ENCODE measurements at regions not wholly inside any gene's neighbourhood (a gene's known extent, or its start where the extent isn't known, plus 50 kb on each side); places are given as distances from the start of the nearest gene placed in this dataset.

- TF ChIP-seq EZH2phosphoT487 (IDR thresholded peaks at IDR 0.05; ENCODE audit: unreplicated experiment): no peak
- no peak for TF ChIP-seq POLR2AphosphoS5 (IDR thresholded peaks at IDR 0.05; ENCODE audit: low read depth)
- TF ChIP-seq EZH2 (IDR thresholded peaks at IDR 0.05; ENCODE audit: low read depth, unreplicated experiment): no peak
- TF ChIP-seq, protein P1, sequence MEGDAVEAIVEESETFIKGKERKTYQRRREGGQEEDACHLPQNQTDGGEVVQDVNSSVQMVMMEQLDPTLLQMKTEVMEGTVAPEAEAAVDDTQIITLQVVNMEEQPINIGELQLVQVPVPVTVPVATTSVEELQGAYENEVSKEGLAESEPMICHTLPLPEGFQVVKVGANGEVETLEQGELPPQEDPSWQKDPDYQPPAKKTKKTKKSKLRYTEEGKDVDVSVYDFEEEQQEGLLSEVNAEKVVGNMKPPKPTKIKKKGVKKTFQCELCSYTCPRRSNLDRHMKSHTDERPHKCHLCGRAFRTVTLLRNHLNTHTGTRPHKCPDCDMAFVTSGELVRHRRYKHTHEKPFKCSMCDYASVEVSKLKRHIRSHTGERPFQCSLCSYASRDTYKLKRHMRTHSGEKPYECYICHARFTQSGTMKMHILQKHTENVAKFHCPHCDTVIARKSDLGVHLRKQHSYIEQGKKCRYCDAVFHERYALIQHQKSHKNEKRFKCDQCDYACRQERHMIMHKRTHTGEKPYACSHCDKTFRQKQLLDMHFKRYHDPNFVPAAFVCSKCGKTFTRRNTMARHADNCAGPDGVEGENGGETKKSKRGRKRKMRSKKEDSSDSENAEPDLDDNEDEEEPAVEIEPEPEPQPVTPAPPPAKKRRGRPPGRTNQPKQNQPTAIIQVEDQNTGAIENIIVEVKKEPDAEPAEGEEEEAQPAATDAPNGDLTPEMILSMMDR (conservative IDR thresholded peaks at IDR 0.05; ENCODE audit: low read depth in 2 of 2): no peak
- no peak for TF ChIP-seq CREB1 (CRISPR knock-in tag; IDR thresholded peaks at IDR 0.05; ENCODE audit: low read depth)
- TF ChIP-seq STAT1 (IDR thresholded peaks at IDR 0.05; ENCODE audit: unreplicated experiment): no peak
- no peak for TF ChIP-seq ZNF462 (CRISPR knock-in tag; IDR thresholded peaks at IDR 0.05)
- no peak for TF ChIP-seq ZNF331 (CRISPR knock-in tag; IDR thresholded peaks at IDR 0.05; ENCODE audit: low read depth)
- TF ChIP-seq, protein P2, sequence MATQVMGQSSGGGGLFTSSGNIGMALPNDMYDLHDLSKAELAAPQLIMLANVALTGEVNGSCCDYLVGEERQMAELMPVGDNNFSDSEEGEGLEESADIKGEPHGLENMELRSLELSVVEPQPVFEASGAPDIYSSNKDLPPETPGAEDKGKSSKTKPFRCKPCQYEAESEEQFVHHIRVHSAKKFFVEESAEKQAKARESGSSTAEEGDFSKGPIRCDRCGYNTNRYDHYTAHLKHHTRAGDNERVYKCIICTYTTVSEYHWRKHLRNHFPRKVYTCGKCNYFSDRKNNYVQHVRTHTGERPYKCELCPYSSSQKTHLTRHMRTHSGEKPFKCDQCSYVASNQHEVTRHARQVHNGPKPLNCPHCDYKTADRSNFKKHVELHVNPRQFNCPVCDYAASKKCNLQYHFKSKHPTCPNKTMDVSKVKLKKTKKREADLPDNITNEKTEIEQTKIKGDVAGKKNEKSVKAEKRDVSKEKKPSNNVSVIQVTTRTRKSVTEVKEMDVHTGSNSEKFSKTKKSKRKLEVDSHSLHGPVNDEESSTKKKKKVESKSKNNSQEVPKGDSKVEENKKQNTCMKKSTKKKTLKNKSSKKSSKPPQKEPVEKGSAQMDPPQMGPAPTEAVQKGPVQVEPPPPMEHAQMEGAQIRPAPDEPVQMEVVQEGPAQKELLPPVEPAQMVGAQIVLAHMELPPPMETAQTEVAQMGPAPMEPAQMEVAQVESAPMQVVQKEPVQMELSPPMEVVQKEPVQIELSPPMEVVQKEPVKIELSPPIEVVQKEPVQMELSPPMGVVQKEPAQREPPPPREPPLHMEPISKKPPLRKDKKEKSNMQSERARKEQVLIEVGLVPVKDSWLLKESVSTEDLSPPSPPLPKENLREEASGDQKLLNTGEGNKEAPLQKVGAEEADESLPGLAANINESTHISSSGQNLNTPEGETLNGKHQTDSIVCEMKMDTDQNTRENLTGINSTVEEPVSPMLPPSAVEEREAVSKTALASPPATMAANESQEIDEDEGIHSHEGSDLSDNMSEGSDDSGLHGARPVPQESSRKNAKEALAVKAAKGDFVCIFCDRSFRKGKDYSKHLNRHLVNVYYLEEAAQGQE (IDR thresholded peaks at IDR 0.05; ENCODE audit: unreplicated experiment): no peak
- TF ChIP-seq JUNB (IDR thresholded peaks at IDR 0.05; ENCODE audit: unreplicated experiment): no peak
Measured at GRCh38 chr2:210919128-210919527, 362.7 kb downstream of the CPS1 start.

All from GM23338 (cell line).